ENCODE measurements at regions not wholly inside any gene's neighbourhood (a gene's known extent, or its start where the extent isn't known, plus 50 kb on each side); places are given as distances from the start of the nearest gene placed in this dataset.
"Not testable (repeated sequence)": the region's sequence is repeated elsewhere in the genome, so short reads cannot be mapped to it uniquely, and the experiment has no call there.

GRCh38 chr22:49657275-49657973, 170.2 kb downstream of the BRD1 start:
- no peak for DNase-seq

GRCh38 chr22:49656883-49657274, 170.8 kb downstream of the BRD1 start:
- DNase-seq = not testable (repeated sequence)

- DNase-seq = no peak
Observed at GRCh38 chr22:49656291-49656851, 171.3 kb downstream of the BRD1 start.

GRCh38 chr22:49655168-49655812, 172.4 kb downstream of the BRD1 start:
- DNase-seq = no peak

- no peak for DNase-seq
Observed at GRCh38 chr22:49650336-49651241, 177.1 kb downstream of the BRD1 start.

- no peak for DNase-seq
Observed at GRCh38 chr22:49649166-49650068, 178.3 kb downstream of the BRD1 start.

- DNase-seq = no peak
Observed at GRCh38 chr22:49648053-49648452, 179.6 kb downstream of the BRD1 start.

- no peak for DNase-seq
Observed at GRCh38 chr22:49647627-49648026, 180.0 kb downstream of the BRD1 start.

GRCh38 chr22:49646876-49647275, 180.8 kb downstream of the BRD1 start:
- DNase-seq = no peak

- no peak for DNase-seq
Observed at GRCh38 chr22:49645791-49646550, 181.7 kb downstream of the BRD1 start.

GRCh38 chr22:49645257-49645656, 182.4 kb downstream of the BRD1 start:
- DNase-seq = no peak

- no peak for DNase-seq
Observed at GRCh38 chr22:49643998-49644397, 183.7 kb downstream of the BRD1 start.

GRCh38 chr22:49643466-49643865, 184.2 kb downstream of the BRD1 start:
- DNase-seq = no peak

- DNase-seq = no peak
Observed at GRCh38 chr22:49642741-49643140, 184.9 kb downstream of the BRD1 start.

- no peak for DNase-seq
Observed at GRCh38 chr22:49642331-49642730, 185.3 kb downstream of the BRD1 start.

GRCh38 chr22:49641770-49642313, 185.8 kb downstream of the BRD1 start:
- DNase-seq = no peak

- DNase-seq = no peak
Observed at GRCh38 chr22:49640366-49641095, 187.1 kb downstream of the BRD1 start.

GRCh38 chr22:49639956-49640355, 187.7 kb downstream of the BRD1 start:
- DNase-seq = no peak

GRCh38 chr22:49638788-49639187, 188.9 kb downstream of the BRD1 start:
- no peak for DNase-seq

- DNase-seq = no peak
Observed at GRCh38 chr22:49638001-49638400, 189.7 kb downstream of the BRD1 start.

Data from NCI-H1105 (cell line).